GM18951 (cell line): ENCODE measurements at regions not wholly inside any gene's neighbourhood (a gene's known extent, or its start where the extent isn't known, plus 50 kb on each side); places are given as distances from the start of the nearest gene placed in this dataset.

Experiments
- POLR2A ChIP-seq: IDR thresholded peaks from 4 replicates; pipeline ENCODE4 v1.6.1; 2011; ENCODE audit warnings: mild to moderate bottlenecking; ENCODE audit not compliant: insufficient read length, insufficient read depth; ENCODE audit errors: extremely low read depth
- in situ Hi-C: fragments of 300-500 bp; cut with MboI; formaldehyde crosslinking; loops from one replicate; pipeline ENCODE4 v1.12.0; 2022; ENCODE audit warnings: low sequenced_read_pairs, mixed read lengths, inconsistent platforms; ENCODE audit not compliant: unreplicated experiment

GRCh38 chr2:19846567-19846966 is 55.2 kb downstream of the TTC32 start:
- TF ChIP-seq POLR2A = no peak
- in situ Hi-C loops = no loop called here

- in situ Hi-C loops = no loop called here
- no peak for TF ChIP-seq POLR2A
These were observed 55.8 kb downstream of the TTC32 start for GRCh38 chr2:19846030-19846429.

- in situ Hi-C loops = no loop called here
- TF ChIP-seq POLR2A = no peak
These were observed 56.4 kb downstream of the TTC32 start for GRCh38 chr2:19845323-19845920.

- TF ChIP-seq POLR2A = no peak
- in situ Hi-C loops = no loop called here
These were observed 57.0 kb downstream of the TTC32 start for GRCh38 chr2:19844750-19845149.

- TF ChIP-seq POLR2A = no peak
- in situ Hi-C loops = no loop called here
These were observed 57.7 kb downstream of the TTC32 start for GRCh38 chr2:19843992-19844515.

GRCh38 chr2:19841918-19842693 is 59.7 kb downstream of the TTC32 start:
- in situ Hi-C loops = no loop called here
- TF ChIP-seq POLR2A = no peak

- in situ Hi-C loops = no loop called here
- no peak for TF ChIP-seq POLR2A
These were observed 62.3 kb downstream of the TTC32 start for GRCh38 chr2:19839438-19839837.

GRCh38 chr2:19838616-19839015 is 63.2 kb downstream of the TTC32 start:
- TF ChIP-seq POLR2A = no peak
- in situ Hi-C loops = no loop called here

- no peak for TF ChIP-seq POLR2A
- in situ Hi-C loops = no loop called here
These were observed 64.5 kb downstream of the TTC32 start for GRCh38 chr2:19837235-19837766.

GRCh38 chr2:19835781-19836281 is 66.0 kb downstream of the TTC32 start:
- in situ Hi-C loops = no loop called here
- TF ChIP-seq POLR2A = no peak

- TF ChIP-seq POLR2A = no peak
- in situ Hi-C loops = no loop called here
These were observed 67.8 kb downstream of the TTC32 start for GRCh38 chr2:19833978-19834377.

- in situ Hi-C loops = no loop called here
- TF ChIP-seq POLR2A = no peak
These were observed 72.1 kb downstream of the TTC32 start for GRCh38 chr2:19829672-19830071.

GRCh38 chr2:19826874-19827273 is 74.9 kb downstream of the TTC32 start:
- in situ Hi-C loops = no loop called here
- no peak for TF ChIP-seq POLR2A

GRCh38 chr2:19823507-19823906 is 78.3 kb downstream of the TTC32 start:
- TF ChIP-seq POLR2A = no peak
- in situ Hi-C loops = no loop called here
